HK-2 (cell line): ENCODE measurements at regions not wholly inside any gene's neighbourhood (a gene's known extent, or its start where the extent isn't known, plus 50 kb on each side); places are given as distances from the start of the nearest gene placed in this dataset.

Source experiments
- DNase-seq: peaks from one replicate; pipeline ENCODE4 v3.0.0-alpha.2; 2018; ENCODE audit not compliant: unreplicated experiment

DNA sequence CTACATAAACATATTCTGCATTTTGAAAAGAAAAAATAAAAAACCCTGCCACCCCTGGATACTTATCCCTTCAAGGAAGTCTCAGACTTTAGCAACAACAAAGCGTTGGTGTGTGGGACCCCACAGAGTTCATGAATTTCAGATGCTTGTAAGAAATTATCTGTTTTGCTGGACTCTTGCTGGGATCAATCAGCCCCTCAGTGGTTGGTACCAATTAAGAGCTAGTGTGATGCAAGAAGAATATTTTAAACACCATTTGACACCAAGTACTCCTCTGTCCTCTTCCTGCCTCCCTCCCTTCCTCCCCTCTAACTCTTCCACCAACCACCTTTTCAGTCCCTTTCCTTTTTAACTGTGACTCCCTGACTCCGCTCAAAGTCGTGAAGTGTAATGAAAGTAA, 51.5 kb downstream of the SST start:
- no peak for DNase-seq

DNA sequence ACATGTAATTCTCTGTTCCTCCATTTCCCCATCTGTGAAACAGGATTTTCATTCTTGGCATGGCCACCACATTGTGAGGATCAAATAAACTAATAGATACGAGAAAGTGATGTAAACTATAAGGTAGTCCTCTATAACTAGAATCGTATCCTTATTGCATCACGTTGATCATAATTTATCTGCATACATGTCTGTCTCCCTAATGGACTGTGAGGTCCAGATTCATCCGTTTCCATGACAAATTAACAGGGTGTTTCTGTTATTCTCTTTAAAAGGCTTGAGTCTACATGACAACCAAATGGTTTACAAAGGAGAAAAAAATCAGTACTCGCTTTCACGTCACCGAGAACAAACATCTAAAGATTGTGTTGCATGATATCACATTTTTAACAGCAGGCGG, 53.0 kb downstream of the SST start:
- DNase-seq: no peak

DNA sequence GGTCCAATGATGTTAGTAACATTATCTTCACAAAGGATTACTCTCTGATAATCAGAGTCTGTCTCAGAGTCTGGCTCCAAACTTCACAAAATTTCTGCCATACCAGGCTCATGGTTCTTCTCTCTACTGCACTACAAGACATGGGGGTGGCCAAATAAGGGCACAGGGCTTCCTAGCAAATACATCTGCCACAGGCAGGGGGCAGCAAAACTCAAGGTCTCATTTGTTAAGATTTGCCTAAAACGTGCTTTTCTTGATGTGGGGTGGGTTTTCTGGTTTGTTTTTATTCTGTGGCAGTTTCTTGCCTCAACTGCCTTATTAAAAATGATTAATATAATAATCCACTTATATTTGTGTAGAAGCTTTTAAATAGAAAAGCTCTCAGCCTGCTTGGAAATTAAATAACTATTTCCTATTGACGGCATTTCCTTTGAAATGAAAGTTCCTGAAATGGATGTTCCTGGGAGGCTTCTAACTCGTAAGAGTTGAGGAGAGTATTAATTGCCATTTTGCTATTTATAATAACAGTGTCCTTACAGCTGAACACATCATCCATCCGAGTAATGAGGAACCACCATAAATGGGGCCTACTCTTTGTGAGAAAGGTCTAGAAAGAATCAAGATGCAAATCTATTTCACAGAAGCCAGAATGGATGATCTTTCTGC, 53.8 kb downstream of the SST start:
- DNase-seq: peak; percentile 35

GRCh38 chr3:187615630-187616029, 54.6 kb downstream of the SST start:
- DNase-seq: no peak

DNA sequence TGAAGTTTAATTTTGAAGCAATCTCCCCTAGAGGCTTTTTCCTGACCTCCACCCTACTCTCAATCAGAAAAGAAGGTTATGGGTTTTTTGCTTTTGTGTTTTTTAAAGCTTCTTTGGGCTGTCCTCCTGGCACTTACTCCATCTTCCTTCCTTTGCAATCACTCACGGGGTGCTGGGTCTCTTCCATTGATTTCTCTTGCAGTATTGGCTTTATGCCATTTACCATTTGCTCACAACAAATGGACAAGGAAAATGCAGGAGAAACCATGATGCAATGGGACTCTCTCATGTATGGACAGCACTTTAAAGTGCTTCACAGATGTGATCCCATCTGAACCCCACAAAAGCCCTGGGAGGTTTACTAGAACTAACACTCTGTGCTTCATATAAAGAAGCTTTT, 57.5 kb downstream of the SST start:
- no peak for DNase-seq

GRCh38 chr3:187610981-187611511, 59.1 kb downstream of the SST start:
- no peak for DNase-seq

- DNase-seq: no peak
Observed at GRCh38 chr3:187594272-187594671, 75.9 kb downstream of the SST start.

GRCh38 chr3:187593451-187593850, 76.7 kb downstream of the SST start:
- no peak for DNase-seq

- no peak for DNase-seq
Observed at GRCh38 chr3:187590861-187591576, 79.2 kb downstream of the SST start.

DNA sequence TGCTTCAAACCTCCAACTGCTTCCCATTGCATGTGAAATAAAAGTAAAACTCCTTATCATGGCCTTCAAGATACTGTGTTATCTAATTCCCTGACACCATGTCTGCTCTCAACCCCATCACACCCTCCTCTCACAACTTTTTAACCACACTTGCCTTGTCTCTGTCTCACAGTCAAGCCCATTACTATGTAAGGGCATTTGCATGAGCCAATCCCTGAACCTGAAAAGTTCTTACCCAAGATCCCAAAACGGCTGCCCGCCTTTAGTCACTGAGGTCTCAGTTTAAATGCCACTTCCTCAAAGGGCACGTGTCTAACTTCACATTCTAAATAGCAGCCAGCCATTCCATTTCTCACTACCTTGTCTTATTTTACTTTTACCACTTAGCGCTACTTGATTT, 83.1 kb downstream of the SST start:
- DNase-seq: no peak

- DNase-seq: no peak
Observed at GRCh38 chr3:187586226-187586625, 84.0 kb downstream of the SST start.

- no peak for DNase-seq
Observed at GRCh38 chr3:187572441-187572840, 97.8 kb downstream of the SST start.

DNA sequence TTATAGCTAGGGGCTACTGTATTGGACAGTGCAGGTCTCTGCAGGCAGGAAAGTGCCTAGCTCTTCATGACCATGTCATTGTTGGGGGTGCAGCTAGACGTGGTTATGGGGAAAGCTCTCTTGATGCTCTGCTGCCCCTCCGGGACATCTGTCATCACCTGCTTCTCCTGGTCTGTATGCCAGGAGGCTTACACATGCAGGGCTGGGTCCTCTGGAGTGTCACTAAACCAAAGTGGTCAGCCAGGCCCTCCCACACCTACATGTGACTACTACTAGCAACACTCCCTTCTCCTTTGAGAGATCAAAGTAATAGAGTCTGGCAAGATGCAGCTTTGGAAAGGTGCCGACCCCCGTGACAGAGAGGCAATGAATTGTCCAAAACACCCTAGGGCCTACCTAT, 98.5 kb downstream of the SST start:
- DNase-seq: no peak

DNA sequence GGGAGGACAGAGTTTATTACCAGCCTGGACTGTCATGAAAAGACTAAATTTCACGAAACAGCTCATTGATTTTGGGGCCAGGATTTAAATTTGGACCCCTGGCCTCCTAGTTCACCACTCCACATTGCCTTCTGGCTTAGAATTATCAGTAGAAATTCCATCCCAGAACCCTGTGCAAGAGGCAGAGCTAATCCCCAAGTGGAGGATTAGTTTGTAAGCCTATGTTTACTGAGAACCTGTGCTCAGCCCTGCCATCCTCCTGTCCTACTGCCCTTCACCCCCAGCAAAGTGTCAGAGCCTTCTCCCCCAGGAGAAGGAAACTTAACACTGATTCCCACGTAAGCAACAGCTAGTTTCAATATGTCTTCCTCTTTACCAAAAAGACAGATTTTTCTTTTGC, 99.4 kb downstream of the SST start:
- no peak for DNase-seq

DNA sequence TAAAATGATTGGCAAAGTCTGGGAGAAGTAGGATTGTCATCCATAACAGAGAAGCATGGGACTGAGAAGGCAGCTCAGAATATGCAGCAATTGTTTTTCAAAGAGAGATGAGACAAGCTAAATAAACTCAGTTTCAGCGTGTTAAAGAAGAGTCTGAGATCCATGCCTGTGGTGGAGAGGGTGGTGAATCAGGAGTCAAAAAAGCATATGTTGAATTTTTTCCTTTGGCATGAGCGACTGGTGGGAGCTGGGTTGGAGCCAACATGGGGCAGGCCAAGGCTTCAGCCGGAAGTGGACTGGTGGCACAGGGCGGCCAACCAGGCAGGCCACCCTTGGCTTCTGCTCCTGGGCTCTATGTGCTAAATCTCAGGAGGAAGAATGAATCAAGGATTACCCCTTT, 102.0 kb downstream of the SST start:
- peak; percentile 44 for DNase-seq

DNA sequence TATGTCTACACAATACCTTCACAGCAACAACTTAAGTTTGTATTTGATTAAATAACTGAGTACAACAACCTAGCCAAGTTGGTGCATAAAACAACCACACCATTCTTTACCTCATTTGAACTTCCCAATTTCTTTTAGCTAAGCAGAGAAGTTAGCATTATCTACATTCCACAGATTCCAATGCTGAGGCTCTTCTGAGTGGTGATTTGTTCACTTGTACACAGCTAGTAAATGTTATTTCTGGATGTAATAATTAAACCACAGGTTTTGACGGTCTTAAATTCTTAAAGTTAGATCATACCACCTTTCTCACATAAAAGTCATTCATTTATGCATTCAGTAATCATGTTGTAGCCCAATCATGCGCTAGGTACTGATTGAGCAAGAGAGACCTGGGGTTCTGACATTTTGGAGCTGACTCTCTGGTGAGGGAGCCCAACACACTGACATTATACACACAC, 102.5 kb downstream of the SST start:
- DNase-seq: no peak

DNA sequence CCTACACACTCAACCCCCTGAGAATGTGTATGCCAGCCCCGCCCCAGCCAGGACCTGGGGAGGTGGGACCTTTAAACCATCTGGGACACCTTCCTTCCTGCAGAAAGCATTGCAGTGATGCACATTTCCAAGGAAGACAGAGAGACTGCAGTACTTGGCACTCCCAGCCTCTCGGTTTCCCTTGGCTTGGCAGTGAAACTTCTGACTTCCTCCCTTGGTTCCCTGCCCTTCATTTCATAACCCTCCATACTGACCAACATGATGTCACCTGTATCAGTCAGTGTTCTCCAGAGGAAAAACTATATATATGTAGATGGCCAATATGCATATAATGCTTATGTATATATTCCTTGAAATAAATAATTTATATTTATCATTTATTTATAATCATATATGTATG, 103.2 kb downstream of the SST start:
- no peak for DNase-seq

- DNase-seq: no peak
Observed at GRCh38 chr3:187565701-187566100, 104.5 kb downstream of the SST start.

- DNase-seq: no peak
Observed at GRCh38 chr3:187558990-187559389, 111.2 kb downstream of the SST start.

- no peak for DNase-seq
Observed at GRCh38 chr3:187551416-187551815, 118.8 kb downstream of the SST start.

DNA sequence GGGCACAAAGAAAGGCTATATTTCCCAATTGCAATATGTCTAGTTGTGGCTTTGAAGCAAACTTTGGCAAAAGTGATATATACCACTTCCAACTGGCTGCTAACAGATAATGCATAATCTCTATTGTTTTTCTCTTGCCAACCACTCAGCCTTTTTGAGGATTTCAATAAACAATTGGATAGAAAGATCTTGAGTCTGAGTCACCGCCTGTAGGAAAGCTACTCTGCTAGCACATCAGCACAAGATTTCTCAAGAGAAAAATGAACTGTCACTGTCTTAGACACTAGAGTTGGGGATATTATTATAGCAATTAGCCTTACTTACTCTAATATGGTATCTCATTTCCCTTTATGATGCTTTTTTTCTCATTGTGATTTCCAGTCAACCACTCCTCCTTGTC, 119.7 kb downstream of the SST start:
- no peak for DNase-seq

DNA sequence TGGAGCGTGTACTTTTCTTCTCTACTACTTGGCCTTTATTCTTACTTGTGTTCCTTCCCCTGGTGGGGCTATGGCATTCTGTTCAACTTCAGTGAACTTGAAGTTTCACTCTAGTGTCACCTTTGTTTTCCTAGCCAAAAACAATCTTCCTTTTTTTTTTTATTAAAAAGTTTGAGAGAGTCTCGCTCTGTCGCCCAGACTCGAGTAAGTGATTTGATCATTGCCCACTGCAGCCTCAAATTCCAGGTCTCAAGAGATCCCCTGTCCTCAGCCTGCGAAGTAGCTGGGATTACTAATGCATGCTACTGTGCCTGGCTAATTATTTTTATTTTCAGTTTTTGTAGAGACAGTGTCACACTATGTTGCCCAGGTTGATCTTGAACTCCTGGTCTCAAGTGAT, 124.8 kb downstream of the SST start:
- DNase-seq: no peak

- no peak for DNase-seq
Observed at GRCh38 chr3:187544326-187544725, 125.9 kb downstream of the SST start.
